Suprapubic skin (tissue), 4 donors: ENCODE measurements at regions not wholly inside any gene's neighbourhood (a gene's known extent, or its start where the extent isn't known, plus 50 kb on each side); places are given as distances from the start of the nearest gene placed in this dataset.
"Not testable (repeated sequence)": the region's sequence is repeated elsewhere in the genome, so short reads cannot be mapped to it uniquely, and the experiment has no call there.

Source experiments
- DNase-seq, 2 donors: peaks; one replicate each; pipeline ENCODE4 v3.0.0-alpha.2; 2019; ENCODE audit warnings: low spot score in 2 of 2
- H3K27ac ChIP-seq: fragments of 200-600 bp; sonication (generic); one replicate; pipeline ENCODE4 v1.5.1; 2019
- H3K27me3 ChIP-seq: fragments of 200-600 bp; sonication (generic); one replicate; pipeline ENCODE4 v1.5.1; 2019
- H3K36me3 ChIP-seq: fragments of 200-600 bp; sonication (generic); one replicate; pipeline ENCODE4 v1.5.1; 2019
- H3K4me1 ChIP-seq: fragments of 200-600 bp; sonication (generic); one replicate; pipeline ENCODE4 v1.5.1; 2019
- H3K4me3 ChIP-seq: fragments of 200-600 bp; sonication (generic); one replicate; pipeline ENCODE4 v1.5.1; 2019; ENCODE audit warnings: mild to moderate bottlenecking
- H3K9me3 ChIP-seq: fragments of 200-600 bp; sonication (generic); one replicate; pipeline ENCODE4 v1.5.1; 2019
- EP300 ChIP-seq: sonication (generic); formaldehyde crosslinking; IDR thresholded peaks from one replicate; pipeline ENCODE4 v1.6.1; 2017; ENCODE audit warnings: antibody characterized with exemption
- POLR2A ChIP-seq, 2 donors: fragments of 450-650 bp; IDR thresholded peaks; one replicate each; pipeline ENCODE4 v1.6.1; 2017; ENCODE audit warnings: antibody characterized with exemption in 2 of 2, mild to moderate bottlenecking in 2 of 2, moderate library complexity in 2 of 2
- POLR2AphosphoS5 ChIP-seq, 3 donors: sonication (generic); formaldehyde crosslinking; IDR thresholded peaks; one replicate each; pipeline ENCODE4 v1.6.1; 2017; ENCODE audit warnings: antibody characterized with exemption in 3 of 3
- WGBS: methylation state at CpG from one replicate; pipeline ENCODE4 v1.1.5; 2018; 5-methylcytosine and 5-hydroxymethylcytosine counted together
- TF ChIP-seq, protein P1 (sequence below), 2 donors: fragments of 200-600 bp in 1 of 2; fragments of 450-650 bp in 1 of 2; sonication (generic) in 1 of 2; IDR thresholded peaks; one replicate each; pipeline ENCODE4 v1.5.1; 2016 to 2019; ENCODE audit warnings: antibody characterized with exemption in 2 of 2, mild to moderate bottlenecking in 1 of 2, moderate library complexity in 1 of 2

DNA sequence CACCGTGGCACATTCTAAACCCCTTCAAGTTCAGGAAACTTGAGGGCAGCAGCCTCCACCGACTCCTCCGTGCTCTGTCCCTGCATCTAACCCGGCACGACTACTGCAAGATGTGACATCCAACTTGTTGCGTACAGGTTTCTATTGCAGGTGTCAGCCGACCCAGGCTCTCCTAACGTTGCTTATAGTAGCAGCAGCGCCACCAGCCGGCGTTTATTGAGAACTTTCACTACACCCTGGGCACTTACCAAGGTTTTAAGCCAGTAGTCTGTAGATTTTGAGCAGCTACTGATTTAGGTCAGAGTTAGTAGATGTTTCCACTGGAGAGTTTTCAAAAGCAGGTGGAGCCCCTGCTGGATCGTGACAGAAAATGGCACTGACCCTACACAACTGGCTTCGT is 123.8 kb upstream of the PRKX start:
- H3K4me1 ChIP-seq, H3K27me3 ChIP-seq, H3K27ac ChIP-seq, DNase-seq, H3K36me3 ChIP-seq, H3K9me3 ChIP-seq, H3K4me3 ChIP-seq: not testable (repeated sequence)
- WGBS = no CpG with 5 or more reads among the region's 13 CpGs

DNA sequence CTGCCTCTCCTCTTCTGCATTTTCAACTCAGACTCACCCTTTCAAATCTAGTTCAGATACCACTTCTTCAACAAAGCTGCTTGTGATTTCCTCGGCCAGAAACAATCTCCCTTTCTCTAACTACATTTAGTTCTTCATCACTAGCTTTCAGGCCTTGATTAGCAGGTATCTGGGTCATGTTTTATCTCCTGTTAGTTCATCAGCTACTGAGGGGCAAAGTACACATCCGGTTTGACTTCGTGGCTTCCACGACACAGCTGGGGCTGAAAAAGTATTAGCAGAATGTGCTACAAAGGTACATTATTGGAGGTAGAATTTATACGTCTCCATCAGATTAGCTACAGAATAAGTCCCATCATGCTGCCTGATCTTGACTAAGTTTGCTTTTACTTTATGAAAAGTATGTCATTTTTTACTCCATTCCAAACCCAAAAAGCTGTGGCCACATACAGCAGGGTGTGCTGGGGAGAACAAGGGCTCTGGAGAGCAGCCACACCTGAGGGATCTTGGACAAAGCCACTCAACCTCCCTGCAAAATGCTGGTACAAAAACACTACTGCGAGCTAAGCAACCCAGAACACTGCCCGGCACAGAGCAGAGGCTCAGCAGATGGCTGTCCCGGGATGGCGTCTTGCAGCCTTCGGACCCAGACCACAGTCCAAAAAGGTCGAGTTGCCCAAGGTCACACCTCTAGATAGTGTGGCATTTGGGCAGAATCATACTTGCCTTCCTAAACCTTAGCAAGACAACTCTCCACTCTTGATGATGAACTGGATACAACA is 120.5 kb upstream of the PRKX start:
- H3K4me1 ChIP-seq, H3K4me3 ChIP-seq, H3K27ac ChIP-seq, H3K36me3 ChIP-seq, H3K9me3 ChIP-seq, DNase-seq, H3K27me3 ChIP-seq: not testable (repeated sequence)
- WGBS = no CpG with 5 or more reads among the region's 11 CpGs

GRCh38 chrX:3830020-3830419 is 116.6 kb upstream of the PRKX start:
- H3K9me3 ChIP-seq, H3K27ac ChIP-seq, H3K4me3 ChIP-seq, H3K27me3 ChIP-seq, H3K4me1 ChIP-seq, H3K36me3 ChIP-seq, DNase-seq: not testable (repeated sequence)
- no CpG with 5 or more reads among the region's 9 CpGs for WGBS

DNA sequence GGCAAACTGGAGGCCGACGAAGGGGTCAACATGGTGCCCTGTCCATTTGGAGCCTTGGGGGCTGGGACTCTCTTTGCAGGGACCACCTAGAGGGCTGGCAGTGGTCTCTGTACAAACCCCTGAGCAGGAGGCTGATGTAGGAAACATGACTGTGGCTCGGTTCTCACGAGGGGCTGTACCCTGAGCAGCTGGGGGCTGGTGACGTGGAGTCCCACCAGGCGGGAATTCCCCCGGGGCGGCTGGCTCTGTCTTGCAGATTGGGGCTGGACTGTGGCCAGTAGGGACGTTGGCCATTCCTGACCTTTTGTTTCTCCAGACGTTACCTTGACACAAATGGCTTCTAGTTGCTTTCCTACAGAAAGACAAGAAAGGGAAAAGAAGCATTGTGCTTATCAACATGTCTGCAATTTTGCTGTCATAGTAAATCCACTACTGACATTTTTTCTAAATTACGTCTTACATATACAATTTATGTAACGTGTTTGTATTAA is 115.6 kb upstream of the PRKX start:
- 75% methylated on average over 4 of the region's 12 CpGs for WGBS
- H3K9me3 ChIP-seq, DNase-seq, H3K4me3 ChIP-seq, H3K27ac ChIP-seq, H3K27me3 ChIP-seq, H3K36me3 ChIP-seq, H3K4me1 ChIP-seq: not testable (repeated sequence)

- not testable (repeated sequence) for H3K4me3 ChIP-seq, H3K27me3 ChIP-seq, H3K4me1 ChIP-seq, H3K36me3 ChIP-seq, DNase-seq, H3K9me3 ChIP-seq, H3K27ac ChIP-seq
- 66% methylated on average over 14 of the region's 20 CpGs for WGBS
Observed at GRCh38 chrX:3828378-3829040, 115.1 kb upstream of the PRKX start.

DNA sequence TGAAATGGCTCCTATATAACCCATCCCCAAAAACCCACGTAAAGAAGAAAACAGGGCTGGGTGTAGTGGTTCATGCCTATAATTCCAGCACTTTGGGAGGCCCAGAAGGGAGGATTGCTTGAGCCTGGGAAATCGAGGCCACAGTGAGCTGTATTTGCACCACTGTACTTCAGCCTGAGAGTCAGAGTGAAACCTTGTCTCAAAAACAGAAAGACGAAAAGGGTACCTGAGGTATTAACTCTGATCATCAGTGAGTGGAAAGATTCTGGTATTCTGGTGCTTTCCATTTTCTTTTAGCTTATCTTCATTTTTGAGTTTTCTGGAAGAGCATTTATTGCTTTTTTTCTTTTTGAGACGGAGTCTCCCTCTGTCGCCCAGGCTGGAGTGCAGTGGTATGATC is 110.6 kb upstream of the PRKX start:
- not testable (repeated sequence) for H3K27ac ChIP-seq, H3K4me1 ChIP-seq, H3K36me3 ChIP-seq, DNase-seq, H3K27me3 ChIP-seq, H3K4me3 ChIP-seq, H3K9me3 ChIP-seq
- no CpG with 5 or more reads among the region's 5 CpGs for WGBS

GRCh38 chrX:3820167-3820566 is 106.7 kb upstream of the PRKX start:
- TF ChIP-seq EP300 (no peak), POLR2AphosphoS5 (IDR thresholded peaks at IDR 0.05) (no peak), POLR2A (IDR thresholded peaks at IDR 0.05) (no peak)
- TF ChIP-seq, protein P1, sequence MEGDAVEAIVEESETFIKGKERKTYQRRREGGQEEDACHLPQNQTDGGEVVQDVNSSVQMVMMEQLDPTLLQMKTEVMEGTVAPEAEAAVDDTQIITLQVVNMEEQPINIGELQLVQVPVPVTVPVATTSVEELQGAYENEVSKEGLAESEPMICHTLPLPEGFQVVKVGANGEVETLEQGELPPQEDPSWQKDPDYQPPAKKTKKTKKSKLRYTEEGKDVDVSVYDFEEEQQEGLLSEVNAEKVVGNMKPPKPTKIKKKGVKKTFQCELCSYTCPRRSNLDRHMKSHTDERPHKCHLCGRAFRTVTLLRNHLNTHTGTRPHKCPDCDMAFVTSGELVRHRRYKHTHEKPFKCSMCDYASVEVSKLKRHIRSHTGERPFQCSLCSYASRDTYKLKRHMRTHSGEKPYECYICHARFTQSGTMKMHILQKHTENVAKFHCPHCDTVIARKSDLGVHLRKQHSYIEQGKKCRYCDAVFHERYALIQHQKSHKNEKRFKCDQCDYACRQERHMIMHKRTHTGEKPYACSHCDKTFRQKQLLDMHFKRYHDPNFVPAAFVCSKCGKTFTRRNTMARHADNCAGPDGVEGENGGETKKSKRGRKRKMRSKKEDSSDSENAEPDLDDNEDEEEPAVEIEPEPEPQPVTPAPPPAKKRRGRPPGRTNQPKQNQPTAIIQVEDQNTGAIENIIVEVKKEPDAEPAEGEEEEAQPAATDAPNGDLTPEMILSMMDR (IDR thresholded peaks at IDR 0.05) = no peak
- H3K36me3 ChIP-seq = no peaks in the 10 kb centered on the region
- H3K27ac ChIP-seq = no peak overlapping the region
- H3K27me3 ChIP-seq = no peaks in the 10 kb centered on the region
- WGBS = 82% methylated on average over 4 of the region's 4 CpGs
- peaks cover 4% of the 10 kb centered on the region for H3K4me1 ChIP-seq
- DNase-seq = no peak
- no peak overlapping the region for H3K4me3 ChIP-seq
- H3K9me3 ChIP-seq = no peaks in the 10 kb centered on the region

DNA sequence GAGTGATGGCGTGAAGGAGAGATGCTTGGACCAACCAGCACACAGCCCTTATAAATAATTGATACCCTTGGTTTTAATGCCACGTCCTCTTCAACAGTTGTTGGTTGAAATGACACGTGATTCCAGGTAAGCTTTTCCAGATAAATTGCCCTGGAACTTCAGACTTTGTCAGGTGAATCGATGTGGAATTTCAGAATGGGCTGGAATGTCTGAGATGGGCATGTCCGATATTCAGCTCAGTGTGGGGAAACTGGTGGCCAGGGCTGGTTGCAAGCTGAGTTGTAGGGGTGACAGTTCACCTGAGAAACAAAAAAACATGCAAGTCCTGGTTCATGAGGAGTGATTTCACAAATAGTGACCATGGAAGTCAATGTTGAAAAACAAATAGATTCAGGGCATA is 104.0 kb upstream of the PRKX start:
- not testable (repeated sequence) for H3K9me3 ChIP-seq, H3K4me3 ChIP-seq, H3K27me3 ChIP-seq, DNase-seq, H3K36me3 ChIP-seq, H3K27ac ChIP-seq, H3K4me1 ChIP-seq
- WGBS = 98% methylated on average over 5 of the region's 5 CpGs
